HG02884 (cell line): ENCODE measurements at regions not wholly inside any gene's neighbourhood (a gene's known extent, or its start where the extent isn't known, plus 50 kb on each side); places are given as distances from the start of the nearest gene placed in this dataset.
A peak's percentile ranks its signal among the peaks of the same experiment; 100 is the strongest.
"Not testable (repeated sequence)": the region's sequence is repeated elsewhere in the genome, so short reads cannot be mapped to it uniquely, and the experiment has no call there.

ENCODE experiments used
- ATAC-seq: cut with Tn5 transposase; IDR thresholded peaks from one replicate; pipeline ENCODE4 v1.9.1; 2021; ENCODE audit warnings: mild to moderate bottlenecking, moderate library complexity; ENCODE audit not compliant: unreplicated experiment

DNA sequence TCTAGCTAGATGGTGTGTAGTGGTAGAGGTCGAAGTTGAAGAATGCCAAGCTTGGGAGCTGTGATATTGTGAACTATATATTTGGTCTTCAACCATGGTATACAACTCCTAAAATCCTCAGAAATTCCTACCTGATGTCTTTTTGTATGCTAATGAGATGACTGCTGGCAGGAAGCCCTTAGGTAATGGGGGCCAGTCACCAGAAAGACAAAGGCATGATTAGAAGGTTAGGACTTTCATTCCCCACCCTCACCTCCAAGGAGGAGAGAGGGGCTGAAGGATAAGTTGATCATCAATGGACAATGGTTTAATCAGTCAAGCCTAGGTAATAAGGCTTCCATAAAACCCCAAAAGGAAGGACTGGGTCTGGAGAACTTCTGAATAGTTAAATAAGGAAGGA lies 285.7 kb upstream of the POU5F2 start:
- no peak for ATAC-seq

DNA sequence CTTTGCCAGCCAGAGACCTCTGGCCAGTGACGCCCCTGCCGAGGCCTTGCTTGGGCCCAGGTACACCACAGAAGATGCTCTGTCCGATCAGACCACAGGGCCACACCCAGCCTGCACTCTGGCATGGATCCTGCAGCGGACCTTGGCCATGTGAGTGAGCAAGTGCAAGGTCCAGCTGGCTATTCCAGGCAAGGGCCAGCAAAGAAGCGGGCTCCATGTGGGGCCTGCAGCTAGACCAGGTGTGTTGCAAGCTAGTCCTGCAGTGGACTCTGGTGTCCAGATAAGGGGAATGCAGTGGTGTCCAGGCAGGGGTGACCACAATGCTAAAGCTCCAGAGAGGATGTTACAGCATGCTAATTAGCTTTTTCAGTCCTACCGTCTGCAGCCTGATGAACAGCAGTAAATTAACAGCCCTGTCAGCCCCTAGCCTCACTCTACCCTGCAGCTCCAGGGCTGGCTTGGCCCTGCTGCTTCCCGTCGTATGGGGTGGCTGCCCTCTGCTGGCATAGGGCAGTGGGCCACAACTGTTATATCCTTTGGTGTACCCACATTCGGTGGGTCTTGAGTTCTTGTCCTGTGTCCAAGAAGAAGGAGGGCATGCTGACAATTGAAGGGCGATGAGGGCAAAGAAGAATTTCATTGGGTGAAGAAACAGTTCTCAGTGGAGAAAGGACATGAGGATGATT lies 284.5 kb upstream of the POU5F2 start:
- ATAC-seq, result no peak

DNA sequence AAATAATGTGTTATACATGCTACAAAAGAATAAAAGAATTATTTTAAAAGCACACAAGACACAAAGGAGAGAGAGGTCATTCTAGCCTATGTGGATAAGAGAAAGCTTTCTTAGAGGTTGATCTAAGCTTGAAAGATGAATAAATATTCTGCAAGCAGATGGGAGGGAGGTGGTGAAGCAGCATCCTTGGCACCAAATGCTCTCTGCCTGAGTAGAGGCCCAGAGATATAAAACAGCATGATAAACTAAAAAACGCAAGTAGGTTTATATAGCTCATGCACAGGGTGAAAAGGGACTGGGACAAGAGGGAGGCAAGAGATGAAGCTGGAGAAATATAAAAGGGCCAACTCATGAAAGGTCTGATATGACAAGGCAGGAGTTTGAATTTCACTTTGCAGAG lies 283.2 kb upstream of the POU5F2 start:
- no peak for ATAC-seq

DNA sequence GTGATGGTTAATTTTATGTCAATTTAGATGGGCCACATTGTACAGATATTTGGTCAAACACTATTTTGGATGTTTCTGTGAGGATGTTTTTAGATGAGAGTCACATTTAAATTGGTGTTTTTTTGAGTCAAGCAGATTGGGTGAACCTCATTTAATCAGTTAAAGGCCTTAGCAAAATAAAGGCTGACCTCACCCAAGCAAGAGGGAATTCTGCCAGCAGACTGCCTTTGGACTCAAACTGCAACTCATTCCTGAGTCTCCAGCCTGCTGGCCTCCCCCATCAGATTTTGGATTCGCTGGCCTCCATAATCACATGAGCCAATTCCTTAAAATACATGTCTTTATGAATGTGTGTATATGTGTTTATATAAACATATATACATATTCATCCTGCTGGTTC lies 282.7 kb upstream of the POU5F2 start:
- ATAC-seq, result no peak

DNA sequence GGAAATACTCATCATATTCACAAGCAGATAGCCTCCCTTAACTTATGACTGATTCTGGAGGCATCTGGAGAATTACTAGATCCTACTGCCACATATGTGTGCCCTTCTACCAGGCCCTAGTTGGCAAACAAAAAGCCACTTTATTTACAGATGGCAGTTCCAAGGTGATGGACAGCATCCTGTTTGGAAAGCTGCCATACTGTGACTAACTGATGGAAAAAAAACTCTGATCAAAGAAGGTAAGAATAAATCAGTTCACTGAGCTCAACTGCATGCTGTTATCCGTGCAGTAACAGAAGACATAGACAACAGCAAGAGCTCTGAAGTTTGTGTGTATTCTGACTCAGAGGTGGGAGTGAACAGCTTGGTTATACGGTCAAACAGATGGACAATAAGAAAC lies 279.8 kb upstream of the POU5F2 start:
- ATAC-seq, result no peak

DNA sequence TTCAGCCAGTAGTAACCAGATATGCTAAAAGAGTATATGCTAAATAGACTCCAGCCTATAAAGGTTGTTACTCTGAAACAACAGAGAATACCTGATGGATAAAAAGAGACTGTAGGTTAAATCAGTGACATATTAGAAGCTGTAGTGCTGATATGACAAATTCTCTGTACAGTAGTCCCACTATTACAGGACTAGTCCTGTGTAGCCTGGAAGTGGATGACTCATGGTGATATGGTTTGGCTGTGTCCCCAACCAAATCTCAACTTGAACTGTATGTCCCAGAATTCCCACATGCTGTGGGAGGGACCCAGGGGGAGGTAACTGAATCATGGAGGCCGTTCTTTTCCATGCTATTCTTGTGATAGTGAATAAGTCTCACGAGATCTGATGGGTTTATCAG lies 276.2 kb upstream of the POU5F2 start:
- no peak for ATAC-seq

DNA sequence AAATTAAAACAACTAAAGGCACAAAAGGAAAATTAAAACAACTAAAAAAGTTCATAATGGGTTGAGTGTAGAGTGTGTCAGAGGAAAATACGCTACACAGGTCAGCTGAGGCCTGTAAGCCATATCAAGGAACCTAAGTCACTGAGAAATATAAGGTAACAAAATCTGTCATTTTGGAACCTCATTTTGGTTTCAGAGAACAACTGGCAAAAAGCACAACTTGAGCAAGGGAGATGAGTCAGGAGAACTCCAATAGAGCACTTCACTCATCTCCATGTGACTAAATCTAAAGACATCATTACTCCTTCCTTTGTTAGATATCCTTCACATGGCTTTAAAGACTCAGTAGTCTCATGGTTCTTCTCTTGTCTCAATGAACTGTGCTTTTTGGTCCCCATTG lies 269.4 kb upstream of the POU5F2 start:
- ATAC-seq, result no peak

DNA sequence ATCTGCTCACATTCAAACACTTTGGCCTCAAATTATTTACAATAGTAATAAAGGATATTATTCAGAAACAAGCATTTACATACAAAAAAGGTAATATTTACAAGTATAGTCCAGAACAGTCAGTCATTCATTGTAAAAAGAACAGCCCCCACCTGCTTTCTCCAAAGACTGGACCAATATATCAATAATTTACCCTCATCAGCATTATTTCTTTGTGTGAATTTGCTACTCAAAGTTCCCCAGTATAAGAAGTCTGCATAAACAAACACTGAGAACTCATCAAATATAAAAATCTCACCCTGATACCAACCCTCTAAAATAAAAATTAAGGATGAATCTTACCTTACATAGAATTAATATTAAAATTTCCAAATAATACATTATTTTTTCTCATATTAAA lies 267.8 kb upstream of the POU5F2 start:
- no peak for ATAC-seq

DNA sequence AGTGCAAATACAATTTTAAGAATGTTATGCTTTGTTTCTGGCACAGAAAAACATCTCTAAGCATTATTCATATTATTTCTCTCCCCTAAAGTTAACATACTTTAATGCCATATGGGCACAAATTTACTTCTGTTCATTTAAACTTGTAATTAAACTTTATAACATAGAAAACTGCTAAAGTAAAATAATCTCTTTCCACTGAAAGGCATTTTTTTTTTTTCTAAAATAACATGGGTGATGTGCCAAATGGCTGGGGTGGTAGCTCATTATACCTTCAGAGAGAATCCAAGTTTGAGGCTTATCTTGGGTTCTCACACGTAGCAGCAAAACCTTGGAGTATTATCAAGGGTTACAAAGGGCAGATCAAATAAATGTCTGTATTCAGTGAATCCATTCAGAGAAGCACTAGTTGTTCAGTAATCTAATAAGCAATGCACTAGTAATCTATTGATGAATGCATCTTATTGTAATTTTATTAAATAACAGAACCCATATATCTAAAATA lies 257.6 kb upstream of the POU5F2 start:
- ATAC-seq, result no peak

DNA sequence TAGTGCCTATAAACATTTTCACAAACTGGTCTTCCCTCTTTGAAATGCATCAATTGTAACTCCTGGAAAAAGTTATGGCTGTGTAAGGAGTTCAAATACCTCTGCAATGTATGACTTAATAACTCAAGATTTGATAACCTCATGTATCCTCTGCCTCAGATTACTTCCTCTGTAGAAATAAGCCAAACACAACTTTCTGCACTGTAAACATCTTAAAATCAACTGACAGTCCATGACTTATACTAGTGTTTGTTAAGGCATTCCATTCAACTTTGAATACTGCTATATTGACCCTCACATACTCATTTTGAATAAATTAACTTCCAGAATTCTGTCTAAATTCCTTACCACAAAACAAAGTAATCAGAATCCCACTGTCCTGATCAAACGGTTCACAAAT lies 256.2 kb upstream of the POU5F2 start:
- no peak for ATAC-seq

DNA sequence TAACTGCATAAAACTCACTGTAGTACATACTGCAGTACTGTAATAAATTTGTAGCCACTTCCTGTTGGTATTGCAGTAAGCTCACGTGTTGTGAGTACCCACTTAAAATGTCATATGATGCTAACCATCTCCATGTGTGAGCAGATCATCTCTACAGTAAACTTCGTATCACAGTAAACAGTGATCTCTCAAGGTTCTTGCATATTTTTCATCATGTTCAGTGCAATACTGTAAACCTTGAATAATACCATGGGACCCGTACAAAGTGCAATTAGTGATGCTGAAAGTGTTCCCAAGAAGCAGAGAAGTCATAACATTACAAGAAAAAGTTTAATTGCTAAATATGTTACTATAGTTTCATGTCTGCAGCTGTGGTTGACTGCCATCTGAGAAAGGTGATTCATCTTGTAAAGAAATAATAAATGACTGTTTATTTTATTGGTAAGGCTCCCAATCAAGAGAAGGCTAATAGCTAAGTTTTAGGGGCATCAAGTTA lies 253.8 kb upstream of the POU5F2 start:
- ATAC-seq, result peak; percentile 77

DNA sequence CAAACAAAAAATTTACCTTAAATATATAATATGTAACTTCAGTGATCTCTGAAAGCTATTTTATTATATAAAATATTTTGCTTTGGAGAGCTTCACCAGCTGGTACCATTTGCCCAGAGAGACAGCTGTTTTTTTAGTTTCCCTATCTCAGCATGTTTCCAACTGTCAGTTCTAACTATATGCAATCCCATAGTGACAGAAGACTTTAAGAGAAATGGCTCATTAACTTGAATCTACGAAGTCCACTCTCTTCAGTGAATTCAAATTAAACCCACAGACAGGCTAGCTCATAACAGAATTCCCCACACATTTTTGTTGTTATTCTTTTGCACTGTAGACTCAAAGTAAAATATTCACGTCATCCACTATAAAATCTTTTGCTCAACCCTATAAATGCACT lies 251.8 kb upstream of the POU5F2 start:
- no peak for ATAC-seq

DNA sequence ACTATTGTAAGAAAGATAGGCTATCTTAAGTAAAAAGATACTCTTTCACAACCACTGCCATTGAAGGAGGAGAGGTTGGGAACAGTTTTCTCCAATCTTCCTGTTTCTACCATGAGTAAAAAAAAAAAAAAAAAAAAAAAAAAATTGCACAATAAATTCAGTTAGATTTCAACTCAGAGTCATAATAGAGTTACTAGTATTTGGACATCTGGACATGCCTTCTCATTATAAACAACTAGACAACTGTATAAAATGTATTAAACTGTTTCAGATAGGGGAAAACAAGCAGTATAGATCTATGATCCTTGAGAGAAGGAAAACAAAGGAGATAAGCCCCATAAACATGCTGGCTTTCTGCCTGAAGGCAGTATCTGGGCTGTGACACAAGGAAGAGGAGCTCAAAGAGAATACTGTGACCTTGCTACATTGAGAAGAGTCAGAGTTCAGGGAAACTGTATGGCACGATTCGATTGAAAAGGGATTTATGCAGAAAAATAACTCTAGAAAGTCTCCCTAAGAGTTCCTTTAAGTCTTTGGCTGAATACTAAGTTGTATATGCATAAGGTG lies 249.2 kb upstream of the POU5F2 start:
- ATAC-seq, result no peak

DNA sequence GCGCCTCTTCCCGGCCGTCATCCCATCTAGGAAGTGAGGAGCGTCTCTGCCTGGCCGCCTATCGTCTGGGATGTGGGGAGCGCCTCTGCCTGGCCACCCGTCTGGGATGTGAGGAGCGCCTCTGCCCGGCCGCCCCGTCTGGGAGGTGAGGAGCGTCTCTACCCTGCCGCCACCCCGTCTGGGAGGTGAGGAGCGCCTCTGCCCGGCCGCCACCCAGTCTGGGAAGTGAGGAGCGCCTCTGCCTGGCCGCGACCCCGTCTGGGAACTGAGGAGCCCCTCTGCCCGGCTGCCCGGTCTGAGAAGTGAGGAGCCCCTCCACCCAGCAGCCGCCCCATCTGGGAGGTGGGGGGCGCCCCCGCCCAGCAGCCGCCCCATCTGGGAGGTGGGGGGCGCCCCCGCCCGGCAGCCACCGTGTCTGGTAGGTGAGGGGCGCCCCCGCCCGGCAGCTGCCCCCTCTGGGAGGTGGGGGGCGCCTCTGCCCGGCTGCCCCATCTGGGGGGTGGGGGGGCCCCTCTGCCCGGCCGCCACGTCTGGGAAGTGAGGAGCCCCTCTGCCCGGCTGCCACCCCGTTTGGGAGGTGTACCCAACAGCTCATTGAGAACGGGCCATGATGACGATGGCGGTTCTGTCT lies 244.7 kb upstream of the POU5F2 start:
- not testable (repeated sequence) for ATAC-seq

DNA sequence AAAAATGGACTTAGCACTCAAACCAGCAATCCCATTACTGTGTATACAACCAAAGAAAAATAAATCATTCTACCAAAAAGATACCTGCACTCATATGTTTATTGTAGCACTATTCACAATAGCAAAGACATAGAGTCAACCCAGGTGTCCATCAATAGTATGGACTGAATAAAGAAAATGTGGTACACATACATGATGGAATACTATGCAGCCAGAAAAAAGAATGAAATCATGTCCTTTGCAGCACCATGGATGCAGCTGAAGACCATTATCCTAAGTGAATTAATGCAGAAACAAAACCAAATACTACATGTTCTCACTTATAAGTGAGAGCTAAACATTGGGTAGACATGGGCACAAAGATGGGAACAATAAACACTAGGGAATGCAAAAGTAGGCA lies 236.8 kb upstream of the POU5F2 start:
- no peak for ATAC-seq

DNA sequence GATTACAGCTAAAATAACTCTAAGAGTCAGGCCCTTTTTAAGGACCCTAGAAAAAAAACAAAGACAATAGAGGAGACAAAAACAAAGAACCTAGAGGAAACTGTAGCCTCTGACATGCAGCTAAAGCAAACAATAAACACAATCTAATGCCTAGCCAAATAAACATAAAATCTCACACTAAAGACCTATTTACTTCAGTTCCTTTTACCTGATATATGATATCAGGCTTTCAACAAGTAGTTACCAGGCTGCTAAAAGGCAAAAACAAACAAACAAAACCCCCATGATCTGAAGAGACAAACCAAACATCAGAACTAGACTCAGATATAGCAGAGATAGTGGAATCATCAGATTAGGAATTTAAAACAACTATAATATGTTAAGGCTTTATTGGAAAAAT lies 226.5 kb upstream of the POU5F2 start:
- ATAC-seq, result no peak

DNA sequence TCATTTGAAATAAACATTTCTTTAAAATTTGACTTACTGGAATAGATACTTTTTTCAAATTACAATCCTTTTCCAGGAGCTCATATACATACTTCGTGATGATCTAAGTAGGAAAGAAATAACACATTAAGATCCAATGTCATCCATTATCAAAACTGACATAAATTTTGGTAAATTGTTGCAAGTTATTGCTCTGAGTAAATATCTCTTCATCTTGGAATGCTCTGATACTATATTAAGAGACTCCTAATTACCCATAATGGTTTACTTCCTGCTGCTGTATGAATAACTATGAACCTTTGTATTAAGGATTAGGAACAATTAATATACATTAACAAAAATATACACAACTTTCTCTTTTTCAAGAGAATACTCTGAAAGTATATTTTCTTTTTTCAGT lies 223.0 kb upstream of the POU5F2 start:
- ATAC-seq, result no peak

DNA sequence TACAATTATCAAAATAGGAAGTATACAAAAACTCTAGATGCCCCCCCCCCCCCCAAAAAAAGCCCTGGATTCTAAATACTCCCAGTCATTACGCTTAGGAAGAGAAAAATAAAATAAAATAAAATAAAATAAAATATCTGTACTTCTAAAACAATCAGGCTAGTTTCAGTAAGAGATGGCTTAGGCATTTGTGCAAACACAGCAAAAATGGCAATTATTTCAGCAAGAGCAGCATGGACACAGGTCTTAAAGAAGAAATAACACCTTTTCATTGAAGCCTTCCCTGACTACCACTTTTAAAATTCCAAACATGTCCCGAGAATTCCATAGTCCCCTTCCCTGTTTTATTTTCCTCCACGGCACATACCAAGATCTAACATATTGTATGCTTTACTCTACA lies 218.6 kb upstream of the POU5F2 start:
- ATAC-seq, result no peak

DNA sequence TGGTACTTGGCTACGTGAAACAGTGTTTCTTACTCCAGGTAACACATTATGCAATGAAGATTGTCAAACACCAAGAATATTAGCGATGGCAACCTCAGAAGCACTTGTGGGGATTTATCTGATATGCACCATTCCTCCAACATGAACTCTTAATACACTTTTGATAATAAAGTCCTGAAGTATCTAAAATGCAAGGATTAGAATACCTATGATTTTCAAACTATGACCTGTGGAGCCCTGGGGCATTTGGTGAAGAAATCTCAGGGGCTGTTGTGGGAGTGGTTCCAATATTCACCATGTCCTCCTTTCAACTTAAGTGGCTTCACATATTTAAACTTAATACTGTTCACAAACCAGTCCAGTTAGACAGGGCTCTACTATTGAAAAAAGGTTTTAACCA lies 214.6 kb upstream of the POU5F2 start:
- no peak for ATAC-seq

DNA sequence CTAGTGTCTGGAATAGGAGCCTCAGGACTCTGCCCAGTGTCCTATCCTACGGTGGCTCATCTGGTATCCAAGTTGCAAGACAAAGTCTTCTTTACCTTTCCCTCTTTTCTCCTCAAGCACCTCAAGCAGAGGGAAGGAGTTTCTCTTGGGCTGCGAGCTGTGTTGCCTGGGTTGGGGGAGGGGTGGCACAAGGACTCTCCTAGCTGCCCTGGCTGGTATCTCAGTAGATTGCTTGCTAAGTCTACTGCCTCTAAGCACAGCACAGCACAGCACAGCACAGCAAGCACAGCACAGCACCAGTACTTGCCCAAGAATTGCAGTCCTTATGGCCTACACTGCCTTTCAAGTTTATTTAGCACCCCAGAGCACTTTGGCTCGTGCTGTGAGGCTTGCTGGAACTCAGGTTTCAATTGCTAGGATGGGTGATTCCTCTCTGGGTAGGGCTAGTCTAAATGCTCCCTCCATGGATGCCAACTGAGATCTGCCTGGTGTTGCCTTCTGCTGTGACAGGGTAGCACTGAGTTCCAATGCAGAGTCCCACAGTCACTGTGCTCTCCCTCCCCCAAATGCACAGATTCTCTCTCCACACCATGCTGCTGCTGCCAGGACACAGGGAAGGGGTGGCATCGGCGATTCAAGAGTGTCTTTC lies 213.1 kb upstream of the POU5F2 start:
- ATAC-seq, result no peak

DNA sequence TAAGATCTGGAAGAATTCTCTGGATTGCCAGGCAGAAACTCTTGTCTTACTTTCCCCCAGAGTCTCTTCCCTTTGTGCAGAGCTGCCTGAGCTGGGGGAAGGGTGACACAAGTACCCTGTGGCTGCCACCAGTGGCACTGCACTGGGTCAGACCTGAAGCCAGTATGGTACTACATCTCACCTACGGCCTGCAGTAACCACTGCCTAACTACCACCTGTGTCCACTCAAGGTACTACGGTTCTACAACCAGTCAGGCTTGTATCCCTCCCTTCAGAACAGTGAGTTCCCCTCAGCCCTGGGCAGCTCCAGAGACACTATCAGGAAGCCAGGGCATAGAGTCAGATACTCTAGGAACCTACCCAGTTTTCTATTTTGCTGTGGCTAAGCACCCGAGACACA lies 212.0 kb upstream of the POU5F2 start:
- no peak for ATAC-seq

DNA sequence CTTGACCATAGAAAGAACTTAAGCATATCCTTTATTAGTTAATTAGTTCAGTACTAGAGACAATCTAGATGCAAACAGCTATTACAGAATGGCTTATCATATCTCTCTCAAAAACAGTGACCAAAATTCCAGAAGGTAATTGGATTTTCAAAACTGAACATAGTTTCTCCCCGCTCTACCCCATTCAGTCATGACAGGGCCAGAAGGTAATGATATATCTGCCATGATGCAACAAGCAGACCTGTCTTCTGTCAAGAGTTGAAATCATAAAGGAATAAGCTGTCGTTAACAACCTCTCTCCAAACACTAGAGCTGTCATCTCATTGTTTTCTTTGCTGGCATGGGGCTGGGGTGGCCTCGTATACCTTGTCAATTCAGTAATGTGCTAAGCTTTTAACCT lies 200.5 kb upstream of the POU5F2 start:
- ATAC-seq, result no peak
